Endodermal cell (in vitro differentiated cells): ENCODE measurements at regions not wholly inside any gene's neighbourhood (a gene's known extent, or its start where the extent isn't known, plus 50 kb on each side); places are given as distances from the start of the nearest gene placed in this dataset.

ENCODE experiments used
- DNase-seq: peaks from one replicate; pipeline ENCODE4 v3.0.0-alpha.2; 2017
- H3K27ac ChIP-seq: 2 replicates; pipeline ENCODE4 v1.5.1; 2013; ENCODE audit warnings: mild to moderate bottlenecking, low read depth, low read length, moderate library complexity
- H3K27me3 ChIP-seq: 2 replicates; pipeline ENCODE4 v1.6.1; 2013; ENCODE audit warnings: mild to moderate bottlenecking, low read length, moderate library complexity; ENCODE audit not compliant: insufficient read depth, control insufficient read depth, poor library complexity, severe bottlenecking
- H3K36me3 ChIP-seq: 2 replicates; pipeline ENCODE4 v1.7.0; 2013; ENCODE audit warnings: mild to moderate bottlenecking, low read length, moderate library complexity; ENCODE audit not compliant: control insufficient read depth, insufficient read depth
- H3K4me1 ChIP-seq: one replicate; pipeline ENCODE4 v1.7.0; 2013; ENCODE audit warnings: low read length; ENCODE audit not compliant: control insufficient read depth, insufficient read depth
- H3K4me3 ChIP-seq: 2 replicates; pipeline ENCODE4 v1.5.1; 2013; ENCODE audit warnings: mild to moderate bottlenecking, low read length, moderate library complexity
- H3K9ac ChIP-seq: 2 replicates; pipeline ENCODE4 v1.6.1; 2013; ENCODE audit warnings: mild to moderate bottlenecking, low read length, moderate library complexity; ENCODE audit not compliant: poor library complexity, severe bottlenecking; ENCODE audit errors: extremely low read depth
- H3K9me3 ChIP-seq: 2 replicates; pipeline ENCODE4 v1.6.1; 2013; ENCODE audit warnings: mild to moderate bottlenecking, low read length, moderate library complexity; ENCODE audit not compliant: control insufficient read depth
- H3K27ac Mint-ChIP-seq: 2 replicates; pipeline ENCODE4 v1.8.0; 2020; ENCODE audit warnings: mixed read lengths
- H3K27me3 Mint-ChIP-seq: 2 replicates; pipeline ENCODE4 v1.8.0; 2021; ENCODE audit warnings: mild to moderate bottlenecking, mixed read lengths; ENCODE audit not compliant: insufficient read depth
- H3K36me3 Mint-ChIP-seq: 2 replicates; pipeline ENCODE4 v1.8.0; 2020; ENCODE audit warnings: low read depth, mixed read lengths
- H3K4me1 Mint-ChIP-seq: 2 replicates; pipeline ENCODE4 v1.8.0; 2020; ENCODE audit warnings: mixed read lengths
- H3K4me3 Mint-ChIP-seq: 2 replicates; pipeline ENCODE4 v1.8.0; 2020; ENCODE audit warnings: mild to moderate bottlenecking, moderate library complexity, mixed read lengths
- H3K9me3 Mint-ChIP-seq: 2 replicates; pipeline ENCODE4 v1.8.0; 2020; ENCODE audit warnings: mild to moderate bottlenecking, mixed read lengths
- CTCF ChIP-seq: fragments of 200-600 bp; sonication (generic); conservative IDR thresholded peaks from 2 replicates; pipeline ENCODE4 v1.5.0; 2021; ENCODE audit warnings: antibody characterized with exemption, mild to moderate bottlenecking
- WGBS, 2 experiments: methylation state at CpG; one replicate each; pipeline versions ENCODE4 v1.1.5 to v1.1.7; 2013; ENCODE audit warnings: missing lambda C conversion rate in 2 of 2, mixed read lengths in 1 of 2; ENCODE audit not compliant: insufficient coverage in 1 of 2, insufficient read length in 1 of 2; 5-methylcytosine and 5-hydroxymethylcytosine counted together

GRCh38 chr15:25058080-25058785 is 103.4 kb downstream of the SNRPN start:
- Mint-ChIP-seq H3K9me3 (peaks cover 100% of the 10 kb centered on the region), H3K4me3 (no peak overlapping the region), H3K4me1 (no peaks in the 10 kb centered on the region), H3K36me3 (peaks cover 100% of the 10 kb centered on the region), H3K27me3 (peaks cover 7% of the 10 kb centered on the region), H3K27ac (no peak overlapping the region)
- H3K4me1 ChIP-seq = no peaks in the 10 kb centered on the region
- no peak overlapping the region for H3K9ac ChIP-seq
- DNase-seq = peak; percentile 35
- H3K4me3 ChIP-seq = peak overlapping the region; percentile 72
- no peaks in the 10 kb centered on the region for H3K27me3 ChIP-seq
- peaks cover 100% of the 10 kb centered on the region for H3K9me3 ChIP-seq
- H3K36me3 ChIP-seq = peaks cover 100% of the 10 kb centered on the region
- H3K27ac ChIP-seq = no peak overlapping the region
- no peak for TF ChIP-seq CTCF
- WGBS, 2 experiments = 89 to 90% methylated on average over 14 to 18 of the region's 18 CpGs

- TF ChIP-seq CTCF = no peak
- peaks cover 100% of the 10 kb centered on the region for H3K36me3 ChIP-seq
These were observed 105.1 kb downstream of the SNRPN start for GRCh38 chr15:25059698-25060471.

GRCh38 chr15:25060472-25060803 is 105.7 kb downstream of the SNRPN start:
- Mint-ChIP-seq H3K36me3 (peaks cover 100% of the 10 kb centered on the region), H3K9me3 (peaks cover 100% of the 10 kb centered on the region), H3K27me3 (peaks cover 7% of the 10 kb centered on the region), H3K27ac (no peak overlapping the region), H3K4me1 (no peaks in the 10 kb centered on the region), H3K4me3 (no peak overlapping the region)
- Histone ChIP-seq H3K27ac (no peak overlapping the region), H3K4me3 (peak overlapping the region; percentile 72), H3K27me3 (no peaks in the 10 kb centered on the region), H3K36me3 (peaks cover 100% of the 10 kb centered on the region), H3K9me3 (peaks cover 100% of the 10 kb centered on the region), H3K9ac (no peak overlapping the region), H3K4me1 (no peaks in the 10 kb centered on the region)
- DNase-seq = no peak
- TF ChIP-seq CTCF = no peak
- 85% methylated on average over 8 of the region's 8 CpGs for WGBS, 2 experiments

More at GRCh38 chr15:25059698-25060471, 105.1 kb downstream of the SNRPN start:
- Histone ChIP-seq H3K27ac (no peak overlapping the region), H3K4me1 (no peaks in the 10 kb centered on the region), H3K9me3 (peaks cover 100% of the 10 kb centered on the region), H3K27me3 (no peaks in the 10 kb centered on the region), H3K4me3 (peak overlapping the region; percentile 72), H3K9ac (no peak overlapping the region)
- Mint-ChIP-seq H3K4me3 (no peak overlapping the region), H3K27me3 (peaks cover 7% of the 10 kb centered on the region), H3K4me1 (no peaks in the 10 kb centered on the region), H3K36me3 (peaks cover 100% of the 10 kb centered on the region), H3K9me3 (peaks cover 100% of the 10 kb centered on the region), H3K27ac (no peak overlapping the region)
- DNase-seq = peak; percentile 22
- WGBS, 2 experiments = 87 to 92% methylated on average over 14 to 20 of the region's 20 CpGs
